WTC11 (cell line): ENCODE measurements at regions not wholly inside any gene's neighbourhood (a gene's known extent, or its start where the extent isn't known, plus 50 kb on each side); places are given as distances from the start of the nearest gene placed in this dataset.

ENCODE experiments used
- NR2C2 ChIP-seq: sonication (generic); formaldehyde crosslinking; IDR thresholded peaks from 2 replicates; pipeline ENCODE4 v1.8.0; 2022; ENCODE audit warnings: mild to moderate bottlenecking, missing genetic modification reagents
- PRRX2 ChIP-seq: fragments of 250-450 bp; sonication (Bioruptor Pico); IDR thresholded peaks from 2 replicates; pipeline ENCODE4 v1.8.0; 2021; ENCODE audit warnings: mild to moderate bottlenecking
- ZNF425 ChIP-seq: fragments of 250-450 bp; sonication (Bioruptor Pico); conservative IDR thresholded peaks from 2 replicates; pipeline ENCODE4 v1.9.0; 2021; ENCODE audit warnings: mild to moderate bottlenecking
- TF ChIP-seq, protein P1 (sequence below): fragments of 200-600 bp; IDR thresholded peaks from 2 replicates; pipeline ENCODE4 v1.8.0; 2022; ENCODE audit warnings: antibody characterized with exemption
- TF ChIP-seq, protein P2 (sequence below): sonication (generic); formaldehyde crosslinking; IDR thresholded peaks from 2 replicates; pipeline ENCODE4 v1.8.0; 2023; ENCODE audit warnings: mild to moderate bottlenecking, missing genetic modification reagents

GRCh38 chr12:92528586-92528985 is 174.2 kb upstream of the PLEKHG7 start:
- TF ChIP-seq, protein P1, sequence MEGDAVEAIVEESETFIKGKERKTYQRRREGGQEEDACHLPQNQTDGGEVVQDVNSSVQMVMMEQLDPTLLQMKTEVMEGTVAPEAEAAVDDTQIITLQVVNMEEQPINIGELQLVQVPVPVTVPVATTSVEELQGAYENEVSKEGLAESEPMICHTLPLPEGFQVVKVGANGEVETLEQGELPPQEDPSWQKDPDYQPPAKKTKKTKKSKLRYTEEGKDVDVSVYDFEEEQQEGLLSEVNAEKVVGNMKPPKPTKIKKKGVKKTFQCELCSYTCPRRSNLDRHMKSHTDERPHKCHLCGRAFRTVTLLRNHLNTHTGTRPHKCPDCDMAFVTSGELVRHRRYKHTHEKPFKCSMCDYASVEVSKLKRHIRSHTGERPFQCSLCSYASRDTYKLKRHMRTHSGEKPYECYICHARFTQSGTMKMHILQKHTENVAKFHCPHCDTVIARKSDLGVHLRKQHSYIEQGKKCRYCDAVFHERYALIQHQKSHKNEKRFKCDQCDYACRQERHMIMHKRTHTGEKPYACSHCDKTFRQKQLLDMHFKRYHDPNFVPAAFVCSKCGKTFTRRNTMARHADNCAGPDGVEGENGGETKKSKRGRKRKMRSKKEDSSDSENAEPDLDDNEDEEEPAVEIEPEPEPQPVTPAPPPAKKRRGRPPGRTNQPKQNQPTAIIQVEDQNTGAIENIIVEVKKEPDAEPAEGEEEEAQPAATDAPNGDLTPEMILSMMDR, result no peak
- TF ChIP-seq, protein P2, sequence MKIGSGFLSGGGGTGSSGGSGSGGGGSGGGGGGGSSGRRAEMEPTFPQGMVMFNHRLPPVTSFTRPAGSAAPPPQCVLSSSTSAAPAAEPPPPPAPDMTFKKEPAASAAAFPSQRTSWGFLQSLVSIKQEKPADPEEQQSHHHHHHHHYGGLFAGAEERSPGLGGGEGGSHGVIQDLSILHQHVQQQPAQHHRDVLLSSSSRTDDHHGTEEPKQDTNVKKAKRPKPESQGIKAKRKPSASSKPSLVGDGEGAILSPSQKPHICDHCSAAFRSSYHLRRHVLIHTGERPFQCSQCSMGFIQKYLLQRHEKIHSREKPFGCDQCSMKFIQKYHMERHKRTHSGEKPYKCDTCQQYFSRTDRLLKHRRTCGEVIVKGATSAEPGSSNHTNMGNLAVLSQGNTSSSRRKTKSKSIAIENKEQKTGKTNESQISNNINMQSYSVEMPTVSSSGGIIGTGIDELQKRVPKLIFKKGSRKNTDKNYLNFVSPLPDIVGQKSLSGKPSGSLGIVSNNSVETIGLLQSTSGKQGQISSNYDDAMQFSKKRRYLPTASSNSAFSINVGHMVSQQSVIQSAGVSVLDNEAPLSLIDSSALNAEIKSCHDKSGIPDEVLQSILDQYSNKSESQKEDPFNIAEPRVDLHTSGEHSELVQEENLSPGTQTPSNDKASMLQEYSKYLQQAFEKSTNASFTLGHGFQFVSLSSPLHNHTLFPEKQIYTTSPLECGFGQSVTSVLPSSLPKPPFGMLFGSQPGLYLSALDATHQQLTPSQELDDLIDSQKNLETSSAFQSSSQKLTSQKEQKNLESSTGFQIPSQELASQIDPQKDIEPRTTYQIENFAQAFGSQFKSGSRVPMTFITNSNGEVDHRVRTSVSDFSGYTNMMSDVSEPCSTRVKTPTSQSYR (CRISPR knock-in tag), result no peak
- TF ChIP-seq ZNF425 (no peak), PRRX2 (CRISPR knock-in tag) (no peak), NR2C2 (CRISPR knock-in tag) (no peak)
